IMR-90 (cell line): ENCODE measurements at regions not wholly inside any gene's neighbourhood (a gene's known extent, or its start where the extent isn't known, plus 50 kb on each side); places are given as distances from the start of the nearest gene placed in this dataset.

ENCODE experiments used
- ATAC-seq: fragments of 200-7000 bp; cut with Tn5 transposase; 2 replicates; pipeline ENCODE4 v1.9.1; 2020; ENCODE audit warnings: low read depth, mild to moderate bottlenecking, moderate library complexity
- BruUV-seq: library from RNA; stranded (reverse); fragments of 400-500 nt; replicated peaks from 2 replicates; lab custom pipeline; 2021; lab: Mats Ljungman, UMichigan
- CTCF ChIA-PET: fragments of 300-600 bp; formaldehyde crosslinking; extraction: SDS; loops from one replicate; lab custom pipeline; 2021; ENCODE audit warnings: antibody characterized with exemption; lab: Yijun Ruan, JAX
- POLR2A ChIA-PET: fragments of 300-600 bp; sonication (Branson Sonifier 250); formaldehyde crosslinking; loops from one replicate; lab custom pipeline; 2022; ENCODE audit warnings: antibody characterized with exemption; ENCODE audit not compliant: unreplicated experiment; lab: Charles Lee
- DNase-seq: peaks from one replicate; pipeline ENCODE4 v3.0.0; 2013
- H2AFZ ChIP-seq: replicated peaks from 2 replicates; pipeline ENCODE3; 2013; ENCODE audit warnings: low read length, mild to moderate bottlenecking; ENCODE audit not compliant: poor library complexity
- H2AK5ac ChIP-seq: 2 replicates; pipeline ENCODE4 v1.6.1; 2013; ENCODE audit warnings: low read depth, low read length, inconsistent platforms
- H2AK9ac ChIP-seq: replicated peaks from 2 replicates; pipeline ENCODE3; 2013; ENCODE audit warnings: mild to moderate bottlenecking, low read depth, low read length, moderate library complexity; ENCODE audit not compliant: poor library complexity
- H2BK120ac ChIP-seq: 2 replicates; pipeline ENCODE4 v1.6.1; 2013; ENCODE audit warnings: low read depth, low read length, inconsistent platforms
- H2BK15ac ChIP-seq: 3 replicates; pipeline ENCODE4 v1.6.1; 2013; ENCODE audit warnings: low read depth, low read length, inconsistent platforms
- H2BK20ac ChIP-seq: 2 replicates; pipeline ENCODE4 v1.6.1; 2013; ENCODE audit warnings: low read depth, mild to moderate bottlenecking, inconsistent platforms, low read length, moderate library complexity
- H2BK5ac ChIP-seq: 2 replicates; pipeline ENCODE4 v1.6.1; 2013; ENCODE audit warnings: mild to moderate bottlenecking, low read depth, low read length, inconsistent platforms; ENCODE audit not compliant: poor library complexity, severe bottlenecking
- H3K14ac ChIP-seq: replicated peaks from 2 replicates; pipeline ENCODE4 v1.6.1; 2013; ENCODE audit warnings: low read depth, low read length, inconsistent platforms
- H3K18ac ChIP-seq: 2 replicates; pipeline ENCODE4 v1.6.1; 2013; ENCODE audit warnings: low read depth, low read length, control low read depth
- H3K23ac ChIP-seq: 2 replicates; pipeline ENCODE4 v1.6.1; 2013; ENCODE audit warnings: low read depth, low read length, inconsistent platforms
- H3K27ac ChIP-seq: 2 replicates; pipeline ENCODE4 v1.5.1; 2013; ENCODE audit warnings: mild to moderate bottlenecking, control low read depth, low read length; ENCODE audit not compliant: insufficient read depth
- H3K27me3 ChIP-seq: 2 replicates; pipeline ENCODE4 v1.6.1; 2013; ENCODE audit warnings: low read length; ENCODE audit not compliant: control insufficient read depth, insufficient read depth
- H3K36me3 ChIP-seq: 2 replicates; pipeline ENCODE4 v1.6.1; 2013; ENCODE audit warnings: low read length, mixed read lengths; ENCODE audit not compliant: control insufficient read depth, insufficient read depth
- H3K4ac ChIP-seq: 2 replicates; pipeline ENCODE4 v1.6.1; 2013; ENCODE audit warnings: low read depth, low read length, inconsistent platforms
- H3K4me1 ChIP-seq: 2 replicates; pipeline ENCODE4 v1.6.1; 2013; ENCODE audit warnings: low read length, mixed read lengths; ENCODE audit not compliant: control insufficient read depth, insufficient read depth
- H3K4me2 ChIP-seq: 2 replicates; pipeline ENCODE4 v1.6.1; 2013; ENCODE audit warnings: low read depth, mild to moderate bottlenecking, control low read depth, low read length, moderate library complexity
- H3K4me3 ChIP-seq: 2 replicates; pipeline ENCODE4 v1.5.1; 2013; ENCODE audit warnings: low read depth, mild to moderate bottlenecking, control low read depth, low read length, moderate library complexity; ENCODE audit not compliant: insufficient read depth
- H3K56ac ChIP-seq: 2 replicates; pipeline ENCODE4 v1.6.1; 2013; ENCODE audit warnings: low read length, inconsistent platforms; ENCODE audit not compliant: insufficient read depth; ENCODE audit errors: extremely low read depth
- H3K79me1 ChIP-seq, 2 experiments: 2 replicates each; pipeline ENCODE4 v1.6.1; 2013; ENCODE audit warnings: low read length in 2 of 2, inconsistent platforms in 1 of 2, low read depth in 1 of 2
- H3K9ac ChIP-seq: 2 replicates; pipeline ENCODE4 v1.6.1; 2013; ENCODE audit warnings: low read depth, low read length, control low read depth
- H3K9me1 ChIP-seq: 2 replicates; pipeline ENCODE4 v1.6.1; 2013; ENCODE audit warnings: low read length, inconsistent platforms; ENCODE audit not compliant: insufficient read depth
- H3K9me3 ChIP-seq: 2 replicates; pipeline ENCODE4 v1.6.1; 2013; ENCODE audit warnings: low read length; ENCODE audit not compliant: control insufficient read depth, insufficient read depth
- H4K20me1 ChIP-seq: 2 replicates; pipeline ENCODE4 v1.6.1; 2013; ENCODE audit warnings: low read length, inconsistent platforms; ENCODE audit not compliant: insufficient read depth
- H4K5ac ChIP-seq: 2 replicates; pipeline ENCODE4 v1.6.1; 2013; ENCODE audit warnings: mild to moderate bottlenecking, low read depth, low read length, control low read depth
- H4K8ac ChIP-seq, 2 experiments: 2 replicates each; pipeline ENCODE4 v1.6.1; 2013; ENCODE audit warnings: low read depth in 2 of 2, low read length in 2 of 2, control low read depth in 1 of 2, inconsistent platforms in 1 of 2
- H4K91ac ChIP-seq: 2 replicates; pipeline ENCODE4 v1.6.1; 2013; ENCODE audit warnings: low read depth, low read length, inconsistent platforms; ENCODE audit not compliant: insufficient read depth
- BHLHE40 ChIP-seq: fragments of 150-350 bp; IDR thresholded peaks from 2 replicates; pipeline ENCODE4 v1.6.1; 2016; ENCODE audit warnings: mild to moderate bottlenecking, low read depth, low read length
- CEBPB ChIP-seq: IDR thresholded peaks from 2 replicates; pipeline ENCODE4 v1.6.1; 2012; ENCODE audit warnings: low read depth, low read length, improper control_type of control experiment
- ELK1 ChIP-seq: fragments of 150-350 bp; IDR thresholded peaks from 2 replicates; pipeline ENCODE4 v1.6.1; 2016; ENCODE audit warnings: low read depth, mild to moderate bottlenecking, low read length, moderate library complexity, borderline replicate concordance
- FOS ChIP-seq: fragments of 150-350 bp; IDR thresholded peaks from 2 replicates; pipeline ENCODE4 v1.6.1; 2016; ENCODE audit warnings: low read depth, low read length
- MAFK ChIP-seq: IDR thresholded peaks from 2 replicates; pipeline ENCODE4 v1.6.1; 2012; ENCODE audit warnings: low read depth, low read length, improper control_type of control experiment
- MAZ ChIP-seq: IDR thresholded peaks from 2 replicates; pipeline ENCODE4 v1.6.1; 2012; ENCODE audit warnings: low read depth, mild to moderate bottlenecking, low read length, improper control_type of control experiment, moderate library complexity, borderline replicate concordance
- NFE2L2 ChIP-seq: fragments of 150-350 bp; IDR thresholded peaks from 2 replicates; pipeline ENCODE4 v1.6.1; 2016; ENCODE audit warnings: low read depth, mild to moderate bottlenecking, low read length
- RFX5 ChIP-seq: IDR thresholded peaks from 2 replicates; pipeline ENCODE4 v1.8.0; 2012; ENCODE audit warnings: low read depth, mild to moderate bottlenecking, low read length, moderate library complexity
- SMC3 ChIP-seq: fragments of 150-350 bp; IDR thresholded peaks from 2 replicates; pipeline ENCODE4 v1.6.1; 2016; ENCODE audit warnings: low read depth, mild to moderate bottlenecking, antibody characterized with exemption, low read length, moderate library complexity
- USF2 ChIP-seq: fragments of 150-350 bp; IDR thresholded peaks from 2 replicates; pipeline ENCODE4 v1.6.1; 2017; ENCODE audit warnings: mild to moderate bottlenecking, antibody characterized with exemption, low read length, low read depth
- WGBS, 2 experiments: methylation state at CpG; one replicate each; pipeline versions ENCODE4 v1.1.5 to v1.1.7; 2013; ENCODE audit warnings: missing lambda C conversion rate in 2 of 2; ENCODE audit not compliant: insufficient read length in 1 of 2; ENCODE audit errors: extremely low coverage in 2 of 2; 5-methylcytosine and 5-hydroxymethylcytosine counted together
- dilution Hi-C: fragments of 300-500 bp; cut with HindIII; formaldehyde crosslinking; loops from one replicate; pipeline ENCODE4 v1.14.3; 2018; ENCODE audit warnings: low sequenced_read_pairs; ENCODE audit not compliant: unreplicated experiment
- in situ Hi-C: fragments of 300-500 bp; cut with MboI; formaldehyde crosslinking; loops from 3 replicates; pipeline ENCODE4 v1.14.3; 2019; ENCODE audit warnings: low sequenced_read_pairs, inconsistent platforms, mixed read lengths
- intact Hi-C: fragments of 100-400 bp; cut with micrococcal nuclease; formaldehyde crosslinking; loops from 2 replicates; pipeline ENCODE4 v1.10.0; 2022

GRCh38 chr13:40129467-40129866, 474.0 kb downstream of the COG6 start:
- intact Hi-C loops: no loop called here
- TF ChIP-seq FOS (no peak), CEBPB (no peak), NFE2L2 (no peak), ELK1 (no peak), RFX5 (no peak), MAZ (no peak), SMC3 (no peak), USF2 (no peak), BHLHE40 (no peak), MAFK (no peak)
- BruUV-seq: no TSS peak
- ATAC-seq: no peak
- Histone ChIP-seq H4K20me1 (no peaks in the 10 kb centered on the region), H3K4me2 (no peak overlapping the region), H3K4me3 (no peak overlapping the region), H4K8ac (no peak overlapping the region), H2BK120ac (no peak overlapping the region), H2AK9ac (no peak overlapping the region), H2AK5ac (no peak overlapping the region), H3K9me3 (peaks cover 4% of the 10 kb centered on the region; the same call in 1 of the 2 replicates), H3K14ac (no peak overlapping the region), H2AFZ (no peak overlapping the region), H3K9me1 (no peaks in the 10 kb centered on the region), H3K79me1 (no peaks in the 10 kb centered on the region), H4K5ac (no peak overlapping the region), H3K36me3 (no peaks in the 10 kb centered on the region), H3K9ac (no peak overlapping the region), H2BK15ac (no peak overlapping the region), H4K91ac (no peak overlapping the region), H2BK20ac (no peak overlapping the region), H3K27me3 (no peaks in the 10 kb centered on the region), H3K4me1 (no peaks in the 10 kb centered on the region), H2BK5ac (no peak overlapping the region), H3K56ac (no peak overlapping the region), H3K23ac (no peak overlapping the region), H3K27ac (no peak overlapping the region), H3K18ac (no peak overlapping the region), H3K4ac (no peak overlapping the region)
- dilution Hi-C loops: no loop called here
- WGBS, 2 experiments: 72% methylated on average over 2 of the region's 6 CpGs; no CpG with 5 or more reads in 1 of the 2 experiments
- in situ Hi-C loops: no loop called here
- ChIA-PET CTCF (no interaction called here), POLR2A (no interaction called here)
- DNase-seq: no peak
